Nephron (organoid): ENCODE measurements at regions not wholly inside any gene's neighbourhood (a gene's known extent, or its start where the extent isn't known, plus 50 kb on each side); places are given as distances from the start of the nearest gene placed in this dataset.
A peak's percentile ranks its signal among the peaks of the same experiment; 100 is the strongest.

Source experiments
- H3K27ac Mint-ChIP-seq, 3 experiments: 2 replicates each; pipeline ENCODE4 v1.8.0; 2020; ENCODE audit warnings: mixed read lengths in 3 of 3, mild to moderate bottlenecking in 2 of 3, moderate library complexity in 1 of 3
- H3K27me3 Mint-ChIP-seq: 2 replicates; pipeline ENCODE4 v1.8.0; 2021; ENCODE audit warnings: low read depth, mild to moderate bottlenecking, moderate library complexity, mixed read lengths
- H3K36me3 Mint-ChIP-seq: 2 replicates; pipeline ENCODE4 v1.8.0; 2020; ENCODE audit warnings: low read depth, mixed read lengths
- H3K4me1 Mint-ChIP-seq: 2 replicates; pipeline ENCODE4 v1.8.0; 2020; ENCODE audit warnings: mixed read lengths
- H3K4me3 Mint-ChIP-seq, 3 experiments: 2 replicates each; pipeline ENCODE4 v1.8.0; 2020; ENCODE audit warnings: mild to moderate bottlenecking in 3 of 3, mixed read lengths in 3 of 3, moderate library complexity in 2 of 3
- H3K9me3 Mint-ChIP-seq: 2 replicates; pipeline ENCODE4 v1.8.0; 2020; ENCODE audit warnings: mixed read lengths
- TF ChIP-seq, protein P1 (sequence below), 3 experiments: fragments of 200-600 bp; sonication (generic); IDR thresholded peaks; one replicate each; pipeline ENCODE4 v1.5.0; 2021; ENCODE audit warnings: antibody characterized with exemption in 3 of 3; ENCODE audit not compliant: unreplicated experiment in 3 of 3

DNA sequence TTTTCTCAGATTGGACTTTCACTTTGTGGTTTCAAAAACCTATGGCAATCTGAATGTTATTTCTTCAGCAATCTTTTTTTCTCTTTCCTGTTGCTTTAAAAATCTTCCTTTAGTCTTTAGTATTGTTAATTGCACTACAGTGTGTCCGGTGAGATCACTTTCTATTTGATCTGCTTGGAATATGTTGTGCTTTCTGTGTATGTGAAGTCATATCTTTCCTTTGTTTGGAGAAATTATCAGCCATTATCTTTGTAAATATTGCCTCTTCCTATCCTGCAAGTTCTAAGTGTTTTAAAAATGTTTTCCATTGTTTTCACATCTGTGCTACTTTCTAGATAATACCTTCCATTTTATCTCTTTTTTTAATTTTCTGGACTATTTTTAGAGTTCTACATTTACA lies 171.4 kb upstream of the PRSS16 start:
- Mint-ChIP-seq H3K4me3 (no peak overlapping the region), H3K27ac (no peak overlapping the region), H3K9me3 (no peaks in the 10 kb centered on the region), H3K27me3 (peaks cover 10% of the 10 kb centered on the region), H3K4me1 (no peaks in the 10 kb centered on the region), H3K36me3 (no peaks in the 10 kb centered on the region)
- TF ChIP-seq, protein P1, sequence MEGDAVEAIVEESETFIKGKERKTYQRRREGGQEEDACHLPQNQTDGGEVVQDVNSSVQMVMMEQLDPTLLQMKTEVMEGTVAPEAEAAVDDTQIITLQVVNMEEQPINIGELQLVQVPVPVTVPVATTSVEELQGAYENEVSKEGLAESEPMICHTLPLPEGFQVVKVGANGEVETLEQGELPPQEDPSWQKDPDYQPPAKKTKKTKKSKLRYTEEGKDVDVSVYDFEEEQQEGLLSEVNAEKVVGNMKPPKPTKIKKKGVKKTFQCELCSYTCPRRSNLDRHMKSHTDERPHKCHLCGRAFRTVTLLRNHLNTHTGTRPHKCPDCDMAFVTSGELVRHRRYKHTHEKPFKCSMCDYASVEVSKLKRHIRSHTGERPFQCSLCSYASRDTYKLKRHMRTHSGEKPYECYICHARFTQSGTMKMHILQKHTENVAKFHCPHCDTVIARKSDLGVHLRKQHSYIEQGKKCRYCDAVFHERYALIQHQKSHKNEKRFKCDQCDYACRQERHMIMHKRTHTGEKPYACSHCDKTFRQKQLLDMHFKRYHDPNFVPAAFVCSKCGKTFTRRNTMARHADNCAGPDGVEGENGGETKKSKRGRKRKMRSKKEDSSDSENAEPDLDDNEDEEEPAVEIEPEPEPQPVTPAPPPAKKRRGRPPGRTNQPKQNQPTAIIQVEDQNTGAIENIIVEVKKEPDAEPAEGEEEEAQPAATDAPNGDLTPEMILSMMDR (IDR thresholded peaks at IDR 0.05; ENCODE audit: unreplicated experiment in 3 of 3): no peak

DNA sequence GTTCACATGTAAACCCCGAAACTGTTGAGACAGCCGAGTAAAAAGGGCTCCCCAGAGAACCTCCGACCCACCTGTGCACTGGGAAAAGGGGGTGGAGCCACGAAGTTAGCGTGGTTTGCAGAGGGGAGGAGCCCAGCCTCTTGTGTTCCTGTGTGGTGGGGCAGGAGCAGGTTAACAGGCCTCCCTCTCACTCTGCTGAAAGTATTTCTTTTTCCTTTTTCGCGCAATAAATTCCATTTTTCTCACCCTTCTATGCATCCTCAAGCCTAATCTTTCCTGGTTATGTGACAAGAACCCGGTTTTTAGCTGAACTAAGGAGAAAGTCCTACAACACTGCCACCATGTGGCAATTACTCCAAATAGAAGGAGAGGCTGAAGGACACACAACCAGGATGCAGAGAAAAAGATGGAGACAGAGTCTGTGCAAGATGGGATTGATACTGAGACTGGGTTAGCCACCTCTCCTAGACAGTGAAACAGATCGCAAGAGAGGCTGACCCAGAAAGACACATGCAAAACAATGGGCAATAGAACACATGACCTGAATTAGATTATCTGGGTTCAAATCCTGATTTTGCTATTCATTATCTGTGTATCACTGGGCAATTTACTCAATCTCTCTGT lies 168.7 kb upstream of the PRSS16 start:
- Mint-ChIP-seq H3K4me3 (peak overlapping the region; percentile 42 to 78 (median 68)), H3K9me3 (no peaks in the 10 kb centered on the region), H3K27me3 (peaks cover 28% of the 10 kb centered on the region), H3K36me3 (no peaks in the 10 kb centered on the region), H3K27ac (no peak overlapping the region), H3K4me1 (no peaks in the 10 kb centered on the region)
- TF ChIP-seq, protein P1 (IDR thresholded peaks at IDR 0.05; ENCODE audit: unreplicated experiment in 3 of 3): peak; percentile 72 to 84 (median 75)

DNA sequence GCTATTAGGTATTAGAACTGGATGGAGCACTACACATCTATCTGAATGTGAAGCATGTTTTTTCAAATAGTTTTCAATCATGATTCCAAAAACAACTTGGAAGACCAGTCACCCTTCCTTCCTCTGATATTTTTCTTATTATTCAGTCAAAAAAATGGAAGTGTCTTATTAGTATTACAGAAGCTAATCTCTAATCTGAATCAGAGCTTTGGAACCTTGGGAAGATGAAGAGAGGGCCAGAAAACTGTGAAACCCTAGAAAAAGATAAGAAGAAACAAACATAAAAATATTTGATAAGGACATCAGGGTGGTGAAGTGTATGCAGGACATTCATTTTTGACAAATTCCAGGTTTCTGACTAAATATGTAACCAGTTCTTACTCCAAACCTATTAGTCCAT lies 166.3 kb upstream of the PRSS16 start:
- Mint-ChIP-seq H3K4me3 (no peak overlapping the region), H3K36me3 (no peaks in the 10 kb centered on the region), H3K27me3 (peaks cover 36% of the 10 kb centered on the region), H3K9me3 (no peaks in the 10 kb centered on the region), H3K4me1 (no peaks in the 10 kb centered on the region), H3K27ac (no peak overlapping the region)
- TF ChIP-seq, protein P1 (IDR thresholded peaks at IDR 0.05; ENCODE audit: unreplicated experiment in 3 of 3): no peak

DNA sequence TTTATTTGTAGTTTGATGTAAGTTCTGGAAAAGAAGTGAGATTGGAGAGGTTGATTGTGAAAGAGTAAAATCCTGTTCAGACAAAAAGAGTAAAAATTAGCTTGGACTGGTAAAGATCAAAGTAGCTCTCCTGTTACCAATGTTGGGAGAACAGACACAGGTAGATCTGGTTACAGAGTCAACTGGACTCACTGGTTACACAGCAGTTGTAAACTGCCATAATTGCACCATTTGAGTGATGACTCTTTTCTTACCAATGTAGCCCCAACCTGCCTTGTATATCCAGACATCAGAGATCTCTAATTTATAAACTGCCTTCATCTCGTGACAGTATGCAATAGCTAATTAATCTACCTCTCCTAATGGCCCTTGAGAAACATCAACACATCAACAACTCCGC lies 165.6 kb upstream of the PRSS16 start:
- no peak overlapping the region for H3K27ac Mint-ChIP-seq
- H3K27me3 Mint-ChIP-seq: peaks cover 38% of the 10 kb centered on the region
- TF ChIP-seq, protein P1 (IDR thresholded peaks at IDR 0.05; ENCODE audit: unreplicated experiment in 3 of 3): no peak
- no peak overlapping the region for H3K4me3 Mint-ChIP-seq
- no peaks in the 10 kb centered on the region for H3K4me1 Mint-ChIP-seq
- no peaks in the 10 kb centered on the region for H3K9me3 Mint-ChIP-seq
- H3K36me3 Mint-ChIP-seq: no peaks in the 10 kb centered on the region

DNA sequence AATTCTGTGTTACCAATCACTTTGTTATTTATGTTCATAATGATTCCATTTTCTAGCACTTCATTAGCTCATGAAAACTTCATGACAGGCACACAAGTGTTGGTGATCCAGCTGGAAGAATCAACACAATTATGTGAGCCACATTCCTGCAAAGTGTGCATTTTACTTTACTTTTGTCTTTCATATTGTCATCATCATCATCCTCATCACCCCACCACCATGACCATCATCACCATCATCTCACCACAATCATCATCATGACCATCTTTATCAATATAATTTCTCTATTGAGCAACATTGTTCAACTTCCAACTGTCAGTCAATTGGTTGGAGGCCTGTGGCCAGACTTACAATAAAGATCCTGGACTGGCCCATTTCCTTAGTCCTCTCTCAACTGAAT lies 159.4 kb upstream of the PRSS16 start:
- TF ChIP-seq, protein P1 (IDR thresholded peaks at IDR 0.05; ENCODE audit: unreplicated experiment in 3 of 3): no peak
- no peaks in the 10 kb centered on the region for H3K36me3 Mint-ChIP-seq
- H3K4me1 Mint-ChIP-seq: peaks cover 10% of the 10 kb centered on the region
- H3K27ac Mint-ChIP-seq: no peak overlapping the region
- H3K27me3 Mint-ChIP-seq: peaks cover 54% of the 10 kb centered on the region
- H3K4me3 Mint-ChIP-seq: no peak overlapping the region
- H3K9me3 Mint-ChIP-seq: no peaks in the 10 kb centered on the region

DNA sequence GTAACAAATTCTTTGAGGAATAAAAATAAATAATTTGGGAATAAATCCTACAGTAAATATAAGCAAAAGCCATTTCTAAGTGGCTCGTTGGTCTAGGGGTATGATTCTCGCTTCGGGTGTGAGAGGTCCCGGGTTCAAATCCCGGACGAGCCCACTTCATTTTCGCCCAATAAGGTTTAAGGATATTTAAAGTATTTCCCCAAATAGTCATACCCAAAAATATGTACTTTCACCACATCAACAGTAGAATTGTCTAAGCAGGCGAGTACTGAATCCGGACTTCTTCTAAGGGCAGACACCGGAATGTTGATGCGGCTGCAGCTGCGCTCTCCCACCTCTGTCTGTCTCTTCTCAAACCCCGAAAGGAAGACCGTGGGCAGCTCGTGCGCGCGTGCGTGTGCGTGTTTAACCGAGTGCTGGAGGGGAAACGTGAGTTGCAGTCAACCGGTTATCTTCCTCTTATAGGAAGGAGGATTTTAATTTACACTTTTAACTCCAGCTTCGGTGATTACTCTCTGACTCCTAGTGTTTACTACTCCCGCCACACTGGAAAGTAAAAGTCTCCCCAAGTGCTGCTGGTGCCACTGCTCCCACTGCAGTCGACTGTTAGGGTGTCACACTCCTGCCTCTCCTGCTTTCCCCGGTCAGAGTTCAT lies 155.7 kb upstream of the PRSS16 start:
- Mint-ChIP-seq H3K9me3 (peaks cover 2% of the 10 kb centered on the region), H3K36me3 (no peaks in the 10 kb centered on the region), H3K27ac (no peak overlapping the region), H3K4me3 (peak overlapping the region; percentile 83 to 88 (median 85)), H3K4me1 (peaks cover 10% of the 10 kb centered on the region), H3K27me3 (peaks cover 80% of the 10 kb centered on the region)
- TF ChIP-seq, protein P1 (IDR thresholded peaks at IDR 0.05; ENCODE audit: unreplicated experiment in 3 of 3): no peak
